ENCODE measurements at regions not wholly inside any gene's neighbourhood (a gene's known extent, or its start where the extent isn't known, plus 50 kb on each side); places are given as distances from the start of the nearest gene placed in this dataset.
A peak's percentile ranks its signal among the peaks of the same experiment; 100 is the strongest.

DNA sequence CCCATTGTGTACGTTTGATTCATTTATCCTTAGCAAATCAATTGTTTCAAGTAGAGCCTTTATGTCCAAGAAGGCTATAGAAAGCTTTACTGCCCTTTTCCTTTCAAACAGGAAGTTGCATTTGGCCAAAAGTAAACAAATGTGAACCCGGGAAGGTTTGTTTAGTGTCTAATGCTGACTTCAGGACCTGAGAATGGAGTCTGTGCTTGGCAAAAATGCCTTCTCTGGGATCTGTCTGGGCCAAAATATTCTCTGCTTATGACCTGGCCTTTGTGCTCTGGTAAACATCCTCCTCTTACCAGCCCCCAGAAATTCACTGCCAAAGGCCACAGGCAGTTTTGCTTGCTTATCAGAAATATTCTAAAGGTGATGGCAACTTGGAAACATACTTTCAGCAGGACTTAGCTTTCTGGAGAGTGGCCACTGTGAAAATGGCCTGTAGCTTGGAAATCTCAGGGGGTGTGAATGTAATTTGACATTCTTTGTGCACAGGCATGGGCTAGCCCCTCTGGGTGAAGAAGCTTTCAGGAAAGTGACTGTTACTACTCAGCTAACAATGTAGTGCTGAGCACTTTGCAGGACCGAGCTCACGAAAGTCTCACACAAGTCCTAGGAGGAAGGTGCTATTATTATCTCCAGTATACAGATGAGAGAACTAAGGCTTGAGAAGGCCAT lies 199.5 kb downstream of the PTEN start:
- no peaks in the 10 kb centered on the region for H3K27me3 ChIP-seq (ENCODE audit: insufficient read depth, low read depth)
- peak overlapping the region; percentile 28 for H2AFZ ChIP-seq (ENCODE audit: low read depth)
- H3K27ac ChIP-seq, result peak overlapping the region; percentile 87
- peaks cover 80% of the 10 kb centered on the region for H3K4me1 ChIP-seq (ENCODE audit: low read depth, poor library complexity, severe bottlenecking)
- no peaks in the 10 kb centered on the region for H3K36me3 ChIP-seq (ENCODE audit: insufficient read depth)
- TF ChIP-seq, protein P1, sequence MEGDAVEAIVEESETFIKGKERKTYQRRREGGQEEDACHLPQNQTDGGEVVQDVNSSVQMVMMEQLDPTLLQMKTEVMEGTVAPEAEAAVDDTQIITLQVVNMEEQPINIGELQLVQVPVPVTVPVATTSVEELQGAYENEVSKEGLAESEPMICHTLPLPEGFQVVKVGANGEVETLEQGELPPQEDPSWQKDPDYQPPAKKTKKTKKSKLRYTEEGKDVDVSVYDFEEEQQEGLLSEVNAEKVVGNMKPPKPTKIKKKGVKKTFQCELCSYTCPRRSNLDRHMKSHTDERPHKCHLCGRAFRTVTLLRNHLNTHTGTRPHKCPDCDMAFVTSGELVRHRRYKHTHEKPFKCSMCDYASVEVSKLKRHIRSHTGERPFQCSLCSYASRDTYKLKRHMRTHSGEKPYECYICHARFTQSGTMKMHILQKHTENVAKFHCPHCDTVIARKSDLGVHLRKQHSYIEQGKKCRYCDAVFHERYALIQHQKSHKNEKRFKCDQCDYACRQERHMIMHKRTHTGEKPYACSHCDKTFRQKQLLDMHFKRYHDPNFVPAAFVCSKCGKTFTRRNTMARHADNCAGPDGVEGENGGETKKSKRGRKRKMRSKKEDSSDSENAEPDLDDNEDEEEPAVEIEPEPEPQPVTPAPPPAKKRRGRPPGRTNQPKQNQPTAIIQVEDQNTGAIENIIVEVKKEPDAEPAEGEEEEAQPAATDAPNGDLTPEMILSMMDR (conservative IDR thresholded peaks at IDR 0.05; ENCODE audit: low read depth, low read length), result no peak
- no peak overlapping the region for H3K4me3 ChIP-seq (IDR thresholded peaks at IDR 0.05; ENCODE audit: insufficient read depth, low read depth, low read length)
- no peaks in the 10 kb centered on the region for H3K79me2 ChIP-seq (ENCODE audit: insufficient read depth, low read depth)
- H4K20me1 ChIP-seq (ENCODE audit: insufficient read depth), result no peaks in the 10 kb centered on the region
- peak overlapping the region; percentile 51 for H3K9ac ChIP-seq
- peak overlapping the region; percentile 94 for H3K4me2 ChIP-seq

DNA sequence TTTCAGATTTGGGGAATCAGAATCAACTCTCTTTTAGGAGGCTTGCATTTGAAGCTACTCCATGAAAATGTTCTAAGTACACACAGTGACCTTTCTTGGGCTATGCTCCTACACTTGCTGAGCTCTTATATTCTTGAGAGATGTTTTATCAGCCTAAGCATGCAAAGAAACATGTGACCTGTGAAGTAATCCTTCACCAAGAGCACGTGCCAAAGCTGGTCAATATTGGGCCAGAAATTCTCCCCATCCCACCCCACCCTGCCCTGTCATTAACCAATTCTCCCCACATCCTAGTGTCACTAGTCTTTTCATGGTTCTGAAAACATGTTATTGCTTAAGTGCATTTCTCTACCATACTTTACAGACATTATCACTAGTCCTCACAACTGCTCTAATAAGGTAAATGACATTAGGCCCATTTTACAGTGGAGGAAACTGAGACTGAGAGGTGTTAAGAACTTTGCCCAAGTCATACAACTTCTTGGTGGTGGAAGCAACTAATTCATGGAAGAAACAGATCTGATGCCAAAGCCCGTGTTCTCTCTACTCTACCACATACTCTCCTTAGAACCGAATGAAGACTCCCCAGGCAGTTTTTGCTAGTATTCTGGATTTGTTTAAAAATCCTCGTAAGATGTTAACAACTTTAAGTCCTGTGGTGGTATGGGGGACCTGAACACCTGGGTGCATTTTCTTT lies 200.6 kb downstream of the PTEN start:
- Histone ChIP-seq H3K9ac (peak overlapping the region; percentile 51; the same call in 1 of the 2 replicates), H3K27ac (peak overlapping the region; percentile 87), H3K4me2 (peak overlapping the region; percentile 94; the same call in 1 of the 2 replicates), H3K79me2 (ENCODE audit: insufficient read depth, low read depth) (no peaks in the 10 kb centered on the region), H2AFZ (ENCODE audit: low read depth) (peak overlapping the region; percentile 28; the same call in 1 of the 2 replicates), H3K27me3 (ENCODE audit: insufficient read depth, low read depth) (no peaks in the 10 kb centered on the region), H3K4me1 (ENCODE audit: low read depth, poor library complexity, severe bottlenecking) (peaks cover 91% of the 10 kb centered on the region), H3K4me3 (IDR thresholded peaks at IDR 0.05; ENCODE audit: insufficient read depth, low read depth, low read length) (no peak overlapping the region), H3K36me3 (ENCODE audit: insufficient read depth) (no peaks in the 10 kb centered on the region), H4K20me1 (ENCODE audit: insufficient read depth) (no peaks in the 10 kb centered on the region)
- TF ChIP-seq, protein P1 (conservative IDR thresholded peaks at IDR 0.05; ENCODE audit: low read depth, low read length), result no peak

DNA sequence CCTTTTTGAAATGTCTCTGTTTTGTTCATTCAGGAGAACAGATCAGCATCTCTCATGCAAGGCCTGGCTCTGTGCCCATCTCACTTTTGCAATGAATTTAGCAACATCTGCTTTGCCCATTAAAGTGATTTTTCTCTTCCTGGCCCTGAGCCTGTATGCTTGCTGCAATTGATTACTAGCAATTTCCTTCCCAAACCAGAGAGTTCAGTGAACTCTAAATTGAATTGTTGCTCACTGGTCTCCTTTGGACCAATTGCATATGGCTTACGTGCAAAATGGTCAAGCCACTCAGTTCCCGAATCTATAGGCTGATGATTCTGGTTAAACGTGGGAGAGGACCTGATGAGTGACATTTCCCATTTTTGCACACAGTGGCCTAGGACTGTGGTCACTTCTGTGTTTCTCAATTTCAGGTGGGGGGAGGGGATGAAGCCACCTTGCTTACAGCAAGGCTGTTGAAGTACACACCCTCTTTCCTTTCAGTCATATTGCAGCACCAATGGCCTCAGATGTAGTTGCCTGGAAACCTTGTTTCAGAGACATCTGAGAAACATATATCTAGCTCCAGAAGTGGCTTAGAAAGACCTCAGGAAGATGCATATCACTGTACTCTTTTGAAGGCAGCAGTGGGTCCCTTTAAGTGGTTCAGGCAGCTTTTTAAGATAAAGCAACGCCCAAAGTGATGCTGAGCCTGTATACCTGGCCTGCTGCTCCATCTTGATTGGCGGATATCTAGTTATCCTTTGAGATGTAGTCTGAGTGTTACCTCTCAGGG lies 201.4 kb downstream of the PTEN start:
- H3K4me1 ChIP-seq (ENCODE audit: low read depth, poor library complexity, severe bottlenecking), result peaks cover 98% of the 10 kb centered on the region
- H3K4me3 ChIP-seq (IDR thresholded peaks at IDR 0.05; ENCODE audit: insufficient read depth, low read depth, low read length), result no peak overlapping the region
- no peaks in the 10 kb centered on the region for H3K79me2 ChIP-seq (ENCODE audit: insufficient read depth, low read depth)
- TF ChIP-seq, protein P1 (conservative IDR thresholded peaks at IDR 0.05; ENCODE audit: low read depth, low read length), result no peak
- H2AFZ ChIP-seq (ENCODE audit: low read depth), result no peak overlapping the region
- H3K27ac ChIP-seq, result peak overlapping the region; percentile 87
- H3K4me2 ChIP-seq, result peak overlapping the region; percentile 94
- no peaks in the 10 kb centered on the region for H3K27me3 ChIP-seq (ENCODE audit: insufficient read depth, low read depth)
- H3K9ac ChIP-seq, result peak overlapping the region; percentile 20
- H4K20me1 ChIP-seq (ENCODE audit: insufficient read depth), result no peaks in the 10 kb centered on the region
- no peaks in the 10 kb centered on the region for H3K36me3 ChIP-seq (ENCODE audit: insufficient read depth)

DNA sequence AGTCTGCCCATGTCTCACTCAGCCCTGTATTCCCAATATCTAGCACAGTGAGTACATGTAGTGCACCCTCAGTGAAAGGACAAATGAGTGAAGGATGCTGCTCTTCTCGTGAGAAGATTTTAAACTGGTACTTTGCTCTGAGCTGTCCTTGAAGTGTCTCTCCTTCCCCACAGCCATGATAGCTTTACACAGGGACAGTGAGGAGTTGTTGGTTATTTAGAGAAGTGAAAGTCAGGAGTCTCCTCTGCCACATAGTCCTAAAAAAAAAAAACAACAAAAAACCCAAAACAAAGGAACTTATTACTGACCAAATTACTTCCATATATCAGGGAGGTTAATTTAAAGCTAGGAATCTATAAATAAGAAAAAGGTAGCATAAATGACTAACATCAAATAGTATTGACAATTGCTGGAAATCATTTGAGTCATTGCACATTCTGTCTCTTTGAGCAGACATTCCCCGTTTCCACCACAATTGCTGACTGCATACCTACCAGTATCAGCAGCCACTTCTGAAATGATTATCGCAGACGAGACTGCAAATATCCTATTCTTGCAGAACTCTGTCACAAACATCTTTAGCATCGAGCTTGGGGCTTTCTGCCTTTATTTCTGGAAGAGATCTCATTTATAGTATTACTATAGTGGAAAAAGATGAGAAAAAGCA lies 202.1 kb downstream of the PTEN start:
- H4K20me1 ChIP-seq (ENCODE audit: insufficient read depth), result no peaks in the 10 kb centered on the region

More for the DNA sequence above, 202.1 kb downstream of the PTEN start:
- H3K79me2 ChIP-seq (ENCODE audit: insufficient read depth, low read depth), result no peaks in the 10 kb centered on the region
- H3K9ac ChIP-seq, result peak overlapping the region; percentile 17
- TF ChIP-seq, protein P1 (conservative IDR thresholded peaks at IDR 0.05; ENCODE audit: low read depth, low read length), result no peak
- peaks cover 96% of the 10 kb centered on the region for H3K4me1 ChIP-seq (ENCODE audit: low read depth, poor library complexity, severe bottlenecking)
- H3K4me3 ChIP-seq (IDR thresholded peaks at IDR 0.05; ENCODE audit: insufficient read depth, low read depth, low read length), result no peak overlapping the region
- peak overlapping the region; percentile 15; the same call in 1 of the 2 replicates for H2AFZ ChIP-seq (ENCODE audit: low read depth)
- no peaks in the 10 kb centered on the region for H3K27me3 ChIP-seq (ENCODE audit: insufficient read depth, low read depth)
- H3K36me3 ChIP-seq (ENCODE audit: insufficient read depth), result no peaks in the 10 kb centered on the region
- peak overlapping the region; percentile 94 for H3K4me2 ChIP-seq
- H3K27ac ChIP-seq, result peak overlapping the region; percentile 87
